ENCODE measurements at regions not wholly inside any gene's neighbourhood (a gene's known extent, or its start where the extent isn't known, plus 50 kb on each side); places are given as distances from the start of the nearest gene placed in this dataset.

GRCh38 chr3:103385961-103386656, 951.3 kb downstream of the ZPLD1 start:
- DNase-seq, result no peak

- DNase-seq, result no peak
Observed at GRCh38 chr3:103388214-103388613, 953.4 kb downstream of the ZPLD1 start.

- no peak for DNase-seq
Observed at GRCh38 chr3:103389356-103389755, 954.5 kb downstream of the ZPLD1 start.

- DNase-seq, result no peak
Observed at GRCh38 chr3:103393395-103394186, 958.8 kb downstream of the ZPLD1 start.

DNA sequence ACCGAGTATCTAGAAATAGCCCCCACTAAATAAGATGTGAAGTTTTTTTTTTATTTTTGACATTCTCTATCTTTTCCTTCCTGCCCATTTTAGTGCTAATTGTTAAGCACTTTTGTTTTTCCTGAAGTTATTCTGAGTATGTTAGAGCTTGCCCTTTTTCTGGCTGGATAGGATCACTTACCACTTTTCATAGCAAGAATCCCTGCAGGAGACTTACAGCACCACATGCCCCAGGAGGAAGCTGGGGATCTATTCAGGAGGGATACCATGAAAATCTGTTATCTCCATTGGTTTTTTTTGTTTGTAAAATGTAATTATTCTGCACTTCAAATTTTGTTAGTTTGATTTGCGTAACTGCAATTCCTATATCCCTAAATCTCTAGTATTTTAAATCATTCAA, 968.4 kb downstream of the ZPLD1 start:
- no peak for DNase-seq

- DNase-seq, result no peak
Observed at GRCh38 chr3:103406320-103406850, 971.6 kb downstream of the ZPLD1 start.

- DNase-seq, result no peak
Observed at GRCh38 chr3:103410231-103410630, 975.4 kb downstream of the ZPLD1 start.

DNA sequence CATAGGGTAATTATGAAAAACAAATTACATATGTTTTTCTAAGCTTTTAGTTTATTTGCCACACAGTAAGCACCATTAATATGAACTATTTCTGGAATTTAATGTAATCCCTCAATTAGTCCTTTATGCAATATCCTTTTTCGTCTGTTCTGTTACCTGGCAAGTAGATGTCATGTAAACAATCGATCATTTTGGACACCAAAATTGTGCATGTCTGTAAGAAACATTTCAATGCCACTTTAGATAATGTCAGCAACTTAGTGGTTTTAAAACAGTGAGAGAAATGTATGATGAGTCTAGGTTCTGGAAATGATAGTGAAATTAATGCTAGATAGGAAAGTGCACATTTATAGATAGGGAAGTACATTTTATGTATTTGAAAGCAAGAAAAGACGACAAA, 986.6 kb downstream of the ZPLD1 start:
- DNase-seq, result no peak

GRCh38 chr3:103437883-103438282, 1003.1 kb downstream of the ZPLD1 start:
- no peak for DNase-seq

GRCh38 chr3:103440539-103441203, 1005.9 kb downstream of the ZPLD1 start:
- no peak for DNase-seq

- no peak for DNase-seq
Observed at GRCh38 chr3:103446953-103447629, 1012.3 kb downstream of the ZPLD1 start.

- no peak for DNase-seq
Observed at GRCh38 chr3:103453152-103453551, 1018.3 kb downstream of the ZPLD1 start.

DNA sequence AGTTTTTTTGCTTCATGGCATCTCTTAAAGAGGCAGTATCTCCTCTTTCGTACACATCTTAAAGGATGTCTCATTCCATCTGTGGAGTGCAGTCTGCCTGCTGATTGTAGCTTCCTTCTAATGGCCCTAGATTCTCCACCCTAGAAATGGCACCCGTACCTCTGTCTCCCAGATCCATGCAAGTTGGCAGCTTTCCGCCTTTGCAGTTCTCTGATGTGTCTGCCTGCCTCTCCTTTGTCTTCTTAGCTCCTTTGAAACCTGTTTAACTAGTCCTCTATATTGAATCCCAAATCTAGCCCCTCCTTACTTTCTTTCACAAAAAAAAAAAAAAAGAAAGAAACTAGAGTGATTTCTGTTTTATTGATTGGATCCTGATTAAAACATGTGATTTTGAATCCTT, 1025.0 kb downstream of the ZPLD1 start:
- no peak for DNase-seq

GRCh38 chr3:103470498-103470897, 1035.7 kb downstream of the ZPLD1 start:
- no peak for DNase-seq

- no peak for DNase-seq
Observed at GRCh38 chr3:103494011-103494410, 1059.2 kb downstream of the ZPLD1 start.

DNA sequence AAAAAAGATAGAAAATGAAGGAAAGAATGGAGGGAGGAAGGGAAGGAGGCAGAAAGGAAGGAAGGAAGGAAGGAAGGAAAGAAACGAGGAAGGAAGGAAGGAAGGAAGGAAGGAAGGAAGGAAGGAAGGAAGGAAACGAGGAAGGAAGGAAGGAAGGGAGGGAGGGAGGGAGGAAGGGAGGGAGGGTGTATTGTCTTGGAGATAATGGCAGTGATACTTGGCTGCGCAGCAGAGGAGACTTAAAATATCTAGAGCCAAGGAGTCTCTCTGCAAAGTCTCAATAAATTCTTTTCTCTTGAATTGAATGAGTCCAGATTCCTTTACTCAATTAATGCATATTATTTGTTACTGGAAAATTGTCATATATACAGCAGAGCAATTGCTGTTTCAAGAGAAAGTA, 1059.7 kb downstream of the ZPLD1 start:
- DNase-seq, result no peak

GRCh38 chr3:103495186-103495585, 1060.4 kb downstream of the ZPLD1 start:
- DNase-seq, result no peak

DNA sequence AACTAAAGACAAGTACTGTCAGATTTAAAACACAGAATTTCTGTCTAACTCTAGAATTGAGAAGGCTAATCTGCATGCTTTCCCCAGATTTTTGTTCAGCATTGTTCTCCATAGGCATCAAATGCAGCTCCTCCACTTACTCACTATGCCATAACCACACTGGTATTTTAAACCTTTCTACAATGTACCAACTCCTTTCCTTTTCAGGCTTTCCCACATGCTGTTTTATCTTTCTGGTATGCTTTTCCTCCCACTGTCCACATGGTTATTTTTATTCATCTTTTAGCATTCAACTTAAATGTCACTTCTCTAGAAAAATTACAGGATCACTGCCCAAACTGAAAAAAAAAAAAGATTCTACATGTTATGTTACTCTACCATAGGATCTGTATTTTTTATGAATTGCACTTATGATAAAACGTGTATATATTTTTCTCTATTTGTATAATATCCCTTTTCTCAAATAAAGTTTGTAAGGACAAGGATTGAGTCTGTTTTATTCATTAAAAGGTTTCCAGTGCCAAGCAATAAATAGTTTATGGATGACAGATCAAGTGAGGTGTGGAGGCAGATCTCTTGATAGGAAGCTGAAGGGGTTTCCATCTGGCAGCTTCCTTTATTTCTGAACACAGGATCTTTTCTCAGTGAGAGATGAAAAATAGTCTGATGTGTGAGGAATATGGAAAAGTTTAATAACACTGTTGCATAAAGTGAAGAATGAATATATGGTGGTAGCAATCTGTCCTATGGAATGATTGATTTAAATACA, 1064.5 kb downstream of the ZPLD1 start:
- DNase-seq, result no peak

DNA sequence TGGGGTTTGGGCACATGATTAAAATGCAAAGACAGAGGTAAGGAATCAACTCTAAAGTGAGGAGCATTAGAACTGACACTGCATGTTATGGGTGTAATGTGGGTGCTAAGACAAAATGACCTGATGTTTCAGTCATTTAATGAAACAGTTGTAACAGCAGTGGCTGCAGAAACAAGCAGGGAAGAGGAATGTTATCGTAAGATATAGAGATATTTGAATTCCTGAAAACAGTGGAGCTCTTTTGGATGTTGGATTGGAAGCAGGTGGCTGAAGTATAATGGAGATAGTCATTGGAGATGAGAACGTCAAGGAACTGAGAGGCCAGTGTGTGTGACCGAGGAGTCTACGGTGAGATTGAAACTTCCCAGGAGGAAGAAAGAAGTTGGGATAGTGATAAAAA, 1065.2 kb downstream of the ZPLD1 start:
- DNase-seq, result no peak

GRCh38 chr3:103510760-103511159, 1075.9 kb downstream of the ZPLD1 start:
- DNase-seq, result no peak

GRCh38 chr3:103511891-103512290, 1077.1 kb downstream of the ZPLD1 start:
- DNase-seq, result no peak

GRCh38 chr3:103512595-103512994, 1077.8 kb downstream of the ZPLD1 start:
- DNase-seq, result no peak
